ENCODE measurements at regions not wholly inside any gene's neighbourhood (a gene's known extent, or its start where the extent isn't known, plus 50 kb on each side); places are given as distances from the start of the nearest gene placed in this dataset.

- no peak for DNase-seq (ENCODE audit: low read depth in 2 of 2)
These were observed 80.1 kb upstream of the CREB1 start for GRCh38 chr2:207449642-207450165.

- DNase-seq (ENCODE audit: low read depth in 2 of 2), result no peak
These were observed 79.6 kb upstream of the CREB1 start for GRCh38 chr2:207450186-207450585.

GRCh38 chr2:207458582-207458981, 71.2 kb upstream of the CREB1 start:
- no peak for DNase-seq (ENCODE audit: low read depth in 2 of 2)

GRCh38 chr2:207459990-207460757, 69.6 kb upstream of the CREB1 start:
- DNase-seq (ENCODE audit: low read depth in 2 of 2), result no peak

- DNase-seq (ENCODE audit: low read depth in 2 of 2), result no peak
These were observed 66.3 kb upstream of the CREB1 start for GRCh38 chr2:207463433-207463832.

- DNase-seq (ENCODE audit: low read depth in 2 of 2), result no peak
These were observed 65.8 kb upstream of the CREB1 start for GRCh38 chr2:207464007-207464406.

- DNase-seq (ENCODE audit: low read depth in 2 of 2), result no peak
These were observed 63.9 kb upstream of the CREB1 start for GRCh38 chr2:207465894-207466293.

- no peak for DNase-seq (ENCODE audit: low read depth in 2 of 2)
These were observed 61.9 kb upstream of the CREB1 start for GRCh38 chr2:207467716-207468347.

GRCh38 chr2:207468488-207468887, 61.3 kb upstream of the CREB1 start:
- DNase-seq (ENCODE audit: low read depth in 2 of 2), result no peak

GRCh38 chr2:207469451-207469850, 60.3 kb upstream of the CREB1 start:
- no peak for DNase-seq (ENCODE audit: low read depth in 2 of 2)

- no peak for DNase-seq (ENCODE audit: low read depth in 2 of 2)
These were observed 59.6 kb upstream of the CREB1 start for GRCh38 chr2:207469943-207470729.

- DNase-seq (ENCODE audit: low read depth in 2 of 2), result no peak
These were observed 58.5 kb upstream of the CREB1 start for GRCh38 chr2:207471261-207471660.

- no peak for DNase-seq (ENCODE audit: low read depth in 2 of 2)
These were observed 57.3 kb upstream of the CREB1 start for GRCh38 chr2:207472343-207473048.

- DNase-seq (ENCODE audit: low read depth in 2 of 2), result no peak
These were observed 56.5 kb upstream of the CREB1 start for GRCh38 chr2:207473049-207473930.

GRCh38 chr2:207473931-207474235, 55.9 kb upstream of the CREB1 start:
- no peak for DNase-seq (ENCODE audit: low read depth in 2 of 2)

- DNase-seq (ENCODE audit: low read depth in 2 of 2), result no peak
These were observed 54.8 kb upstream of the CREB1 start for GRCh38 chr2:207474863-207475485.

GRCh38 chr2:207475546-207475945, 54.2 kb upstream of the CREB1 start:
- no peak for DNase-seq (ENCODE audit: low read depth in 2 of 2)

- DNase-seq (ENCODE audit: low read depth in 2 of 2), result no peak
These were observed 51.9 kb upstream of the CREB1 start for GRCh38 chr2:207477896-207478295.

GRCh38 chr2:207478572-207478971, 51.2 kb upstream of the CREB1 start:
- no peak for DNase-seq (ENCODE audit: low read depth in 2 of 2)

- no peak for DNase-seq (ENCODE audit: low read depth in 2 of 2)
These were observed 50.5 kb upstream of the CREB1 start for GRCh38 chr2:207479198-207479785.
